GM18499 (cell line): ENCODE measurements at regions not wholly inside any gene's neighbourhood (a gene's known extent, or its start where the extent isn't known, plus 50 kb on each side); places are given as distances from the start of the nearest gene placed in this dataset.
"Not testable (repeated sequence)": the region's sequence is repeated elsewhere in the genome, so short reads cannot be mapped to it uniquely, and the experiment has no call there.

Experiments used
- ATAC-seq: cut with Tn5 transposase; IDR thresholded peaks from one replicate; pipeline ENCODE4 v1.9.1; 2021; ENCODE audit warnings: moderate number of reproducible peaks; ENCODE audit not compliant: insufficient read depth, unreplicated experiment

GRCh38 chr3:137198374-137198773 is 240.6 kb downstream of the IL20RB start:
- not testable (repeated sequence) for ATAC-seq

DNA sequence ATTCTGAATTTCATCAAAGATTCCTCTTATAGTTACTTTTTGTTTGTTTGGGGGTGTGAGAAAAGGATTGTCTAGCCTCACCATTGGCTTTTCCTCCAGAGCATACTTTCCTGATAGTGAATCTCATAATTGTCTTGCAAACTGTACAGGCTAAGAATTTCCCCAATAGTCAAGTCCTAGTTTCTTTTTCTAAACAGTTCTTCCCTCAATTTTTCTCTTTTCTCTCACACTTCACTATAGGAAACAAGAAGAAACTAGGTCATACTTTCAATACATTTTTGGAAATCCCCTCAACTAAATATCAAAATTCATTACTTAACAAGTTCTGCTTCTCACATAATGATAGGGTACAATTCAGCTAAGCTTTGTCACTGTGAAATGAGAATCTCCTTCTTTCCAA is 241.9 kb downstream of the IL20RB start:
- peak; percentile 47 for ATAC-seq

GRCh38 chr3:137201066-137201465 is 243.3 kb downstream of the IL20RB start:
- ATAC-seq, result no peak

DNA sequence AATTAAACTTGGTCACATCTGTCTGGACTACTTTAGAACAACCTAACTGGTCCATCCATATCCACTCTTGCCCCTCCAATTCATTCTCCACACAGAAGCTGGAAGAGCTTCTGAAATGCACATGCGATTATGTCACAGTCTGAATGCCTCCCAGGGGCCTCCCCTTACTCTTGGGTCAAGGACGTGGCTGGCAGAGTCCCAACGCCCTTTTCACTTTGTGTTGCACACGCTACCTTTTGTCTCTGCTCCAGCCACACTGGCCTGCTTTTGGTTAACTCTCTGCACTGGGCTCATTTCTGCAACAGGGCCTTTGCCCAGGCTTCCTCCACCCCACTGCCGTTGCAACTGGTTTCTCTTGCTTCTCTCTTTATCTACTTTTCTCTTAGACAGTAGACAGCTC is 245.2 kb downstream of the IL20RB start:
- ATAC-seq, result no peak

DNA sequence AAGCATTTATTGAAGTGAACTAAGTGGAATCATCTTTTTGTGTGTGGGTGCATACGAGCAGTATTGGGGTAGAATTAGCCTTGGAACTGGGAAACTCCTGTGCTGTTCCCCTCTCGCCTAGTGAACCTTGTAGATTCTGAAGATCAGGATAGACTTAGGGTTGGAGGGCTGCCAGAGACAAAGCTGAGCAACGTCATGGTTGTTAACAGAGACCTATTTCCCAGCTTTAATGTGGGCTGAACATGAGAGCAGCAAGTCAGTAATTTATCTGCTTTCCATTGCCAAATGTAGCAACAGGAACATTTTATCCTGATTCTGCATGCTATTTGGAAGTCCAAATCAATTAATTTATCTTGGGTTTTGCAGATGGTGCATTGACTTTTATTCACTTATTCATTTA is 246.6 kb downstream of the IL20RB start:
- ATAC-seq, result no peak

DNA sequence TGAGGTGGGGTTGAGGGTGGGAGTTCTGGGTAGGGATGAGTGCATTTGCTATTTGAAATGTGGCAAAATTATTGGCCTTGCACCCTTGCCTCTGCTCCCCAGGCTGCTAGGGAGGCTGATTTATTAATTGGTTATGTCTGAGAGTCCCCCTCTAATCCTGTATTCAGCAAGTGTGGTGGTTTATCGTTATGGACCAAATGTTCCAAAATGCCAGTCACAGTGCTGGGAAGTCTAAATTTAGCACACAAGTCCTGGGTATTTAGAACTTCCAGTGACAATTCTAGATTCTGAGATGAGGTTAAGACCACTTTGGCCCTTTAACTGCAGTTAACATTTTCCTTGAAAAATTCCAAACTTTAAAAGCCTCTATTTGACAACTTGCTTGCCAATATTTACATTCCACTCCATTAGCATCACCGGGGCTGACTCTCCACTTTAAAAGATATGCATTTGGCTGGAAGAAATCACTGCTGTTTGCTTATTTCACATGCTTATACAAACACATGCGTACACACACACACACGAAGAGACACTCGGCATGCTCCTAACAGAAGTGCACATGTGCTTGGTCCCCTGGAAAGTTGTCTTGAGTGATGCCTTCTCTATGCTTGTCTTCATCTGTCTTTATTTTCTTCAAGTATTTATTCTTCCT is 247.7 kb downstream of the IL20RB start:
- ATAC-seq, result no peak

DNA sequence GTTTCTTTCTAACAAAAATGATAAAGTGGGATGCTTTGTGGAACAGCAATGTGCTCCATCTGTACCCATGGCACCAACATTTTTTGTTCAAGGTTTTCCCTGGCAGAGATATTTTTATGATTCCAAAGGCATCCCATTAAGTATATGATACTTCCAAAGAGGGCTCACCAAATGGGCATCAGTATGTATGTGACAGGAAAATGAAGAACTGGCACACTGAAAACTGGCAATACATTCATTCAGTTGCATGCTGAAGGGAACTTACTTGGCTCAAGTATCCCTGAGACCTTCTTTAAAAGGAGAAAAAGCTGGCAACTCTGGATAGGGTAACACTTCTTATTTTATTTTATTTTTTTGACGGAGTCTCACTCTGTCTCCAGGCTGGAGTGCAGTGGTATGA is 249.8 kb downstream of the IL20RB start:
- no peak for ATAC-seq

DNA sequence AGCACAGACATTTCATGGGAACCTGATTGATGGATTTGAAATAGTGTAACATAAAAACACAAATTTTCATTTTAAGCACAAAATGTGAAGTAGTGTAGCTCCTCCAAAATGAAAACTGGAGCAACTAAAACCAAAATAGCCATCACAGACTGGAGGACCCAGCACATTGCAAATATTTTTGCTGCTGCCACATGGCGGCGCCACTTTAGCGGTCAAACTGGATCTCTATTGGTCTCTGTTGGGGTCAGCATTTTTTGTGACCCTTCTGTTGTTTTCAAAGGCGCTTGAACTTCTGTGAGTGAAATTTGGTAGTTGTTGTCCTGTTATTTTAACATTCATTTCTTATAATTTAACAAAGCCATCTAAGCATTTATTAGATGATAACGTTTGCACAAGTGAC is 259.9 kb downstream of the IL20RB start:
- ATAC-seq, result no peak

- ATAC-seq, result no peak
These were observed 262.1 kb downstream of the IL20RB start for GRCh38 chr3:137219801-137220445.

DNA sequence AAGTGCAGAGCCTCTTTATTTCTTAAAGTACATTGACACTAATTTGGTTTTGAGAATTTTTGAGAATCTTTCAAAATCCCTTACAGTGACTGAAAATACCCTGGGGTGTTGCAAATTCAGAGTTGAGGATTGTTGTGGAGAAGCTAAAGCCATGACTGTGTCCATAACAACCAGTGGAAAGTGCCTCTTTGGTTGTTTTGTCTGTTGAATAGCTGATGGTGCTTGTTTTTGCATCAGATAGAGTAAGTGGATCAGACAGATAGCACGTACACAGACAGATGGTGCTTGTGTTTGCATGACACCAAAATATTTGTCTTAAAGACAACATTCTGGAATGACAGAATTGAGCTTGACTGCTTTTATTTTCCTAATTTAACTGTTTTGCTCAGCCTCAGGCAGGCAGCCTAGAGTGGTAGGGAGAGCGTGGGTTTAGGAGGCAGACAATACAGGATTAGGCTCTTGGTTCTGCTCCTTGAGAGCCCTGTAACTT is 265.0 kb downstream of the IL20RB start:
- no peak for ATAC-seq

GRCh38 chr3:137224464-137224863 is 266.7 kb downstream of the IL20RB start:
- ATAC-seq, result no peak

DNA sequence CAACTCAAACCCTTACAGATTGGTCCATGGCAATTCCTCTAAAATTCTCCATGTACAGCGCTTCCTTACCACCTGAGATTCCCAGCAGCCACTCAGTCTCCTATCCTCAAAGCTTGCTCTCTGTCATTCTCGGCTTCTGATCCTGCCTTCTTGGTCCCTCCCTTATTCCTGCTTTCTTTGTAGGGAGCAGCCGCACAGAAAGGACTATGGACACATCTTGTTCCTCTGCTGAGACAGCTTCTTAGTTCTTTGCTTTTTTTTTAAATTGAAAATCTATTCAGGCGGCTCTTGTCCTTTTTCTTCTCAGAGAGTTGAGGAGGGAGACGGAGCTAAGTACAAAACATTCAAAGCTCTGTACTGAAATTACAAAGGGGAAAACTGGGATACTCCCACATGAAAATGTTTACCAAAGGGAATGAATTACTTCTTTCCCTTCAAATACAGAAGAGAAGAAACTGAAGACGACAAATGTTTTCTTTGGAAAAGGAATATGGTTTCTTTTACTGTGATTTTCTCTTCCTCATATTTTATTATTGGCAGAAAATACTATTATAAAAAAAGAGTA is 285.1 kb downstream of the IL20RB start:
- no peak for ATAC-seq

DNA sequence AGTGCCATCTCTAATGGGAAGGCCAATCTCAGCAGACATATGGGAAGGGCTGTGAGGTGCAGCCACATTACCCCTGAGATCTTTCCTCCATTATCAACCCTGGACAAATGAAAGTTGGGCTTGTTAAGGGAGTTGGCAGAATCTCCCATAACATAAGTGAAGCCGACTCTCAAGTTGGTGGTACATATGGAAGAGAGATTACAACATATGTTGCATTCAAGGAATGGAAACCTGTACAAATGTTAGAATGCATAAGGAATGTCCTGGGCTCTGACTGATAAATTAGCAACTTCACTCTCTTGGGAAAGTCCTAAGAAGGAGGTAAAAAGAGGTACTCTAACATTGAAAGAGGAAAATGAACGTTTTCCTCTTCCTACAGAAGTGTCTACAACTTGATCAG is 288.7 kb downstream of the IL20RB start:
- ATAC-seq, result no peak

- ATAC-seq, result no peak
These were observed 291.6 kb downstream of the IL20RB start for GRCh38 chr3:137249311-137249940.

DNA sequence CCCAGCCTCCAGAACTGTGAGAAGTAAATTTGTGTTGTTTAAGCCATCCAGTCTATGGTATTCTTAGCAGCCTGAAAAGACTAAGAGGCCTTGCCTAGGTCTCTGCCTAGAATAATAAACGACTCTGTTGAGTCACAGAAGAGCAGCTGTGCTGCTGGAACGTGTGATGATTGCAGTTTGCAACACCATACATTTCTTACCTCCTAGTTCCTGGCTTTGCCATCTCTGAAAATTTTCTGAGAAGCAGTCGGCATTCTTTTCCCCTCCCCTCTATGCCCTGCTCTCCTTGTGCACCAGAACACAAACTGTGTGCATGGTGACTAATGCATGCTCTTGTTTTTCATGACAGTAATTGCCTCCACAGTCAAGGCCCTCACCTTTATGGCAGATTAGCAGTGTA is 301.3 kb downstream of the IL20RB start:
- ATAC-seq, result no peak

DNA sequence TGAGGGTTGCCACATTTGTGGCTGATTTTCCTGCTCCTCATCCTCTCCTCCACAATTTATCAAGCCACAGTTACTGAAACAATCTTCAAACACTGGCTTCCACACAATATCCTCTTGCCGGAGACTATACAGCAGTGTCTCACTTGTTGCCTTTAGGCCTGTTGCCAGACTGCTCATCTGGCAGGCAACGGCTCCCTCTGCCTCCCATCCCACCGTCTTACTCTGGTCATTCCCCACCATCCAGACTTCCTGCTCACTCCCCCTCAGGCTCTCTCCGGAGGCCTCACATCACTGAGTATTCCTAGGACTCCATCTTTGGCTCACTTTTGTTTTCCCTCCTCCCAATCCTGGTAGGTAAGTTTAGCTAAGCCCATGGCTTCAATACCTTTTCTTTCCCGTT is 301.9 kb downstream of the IL20RB start:
- no peak for ATAC-seq

DNA sequence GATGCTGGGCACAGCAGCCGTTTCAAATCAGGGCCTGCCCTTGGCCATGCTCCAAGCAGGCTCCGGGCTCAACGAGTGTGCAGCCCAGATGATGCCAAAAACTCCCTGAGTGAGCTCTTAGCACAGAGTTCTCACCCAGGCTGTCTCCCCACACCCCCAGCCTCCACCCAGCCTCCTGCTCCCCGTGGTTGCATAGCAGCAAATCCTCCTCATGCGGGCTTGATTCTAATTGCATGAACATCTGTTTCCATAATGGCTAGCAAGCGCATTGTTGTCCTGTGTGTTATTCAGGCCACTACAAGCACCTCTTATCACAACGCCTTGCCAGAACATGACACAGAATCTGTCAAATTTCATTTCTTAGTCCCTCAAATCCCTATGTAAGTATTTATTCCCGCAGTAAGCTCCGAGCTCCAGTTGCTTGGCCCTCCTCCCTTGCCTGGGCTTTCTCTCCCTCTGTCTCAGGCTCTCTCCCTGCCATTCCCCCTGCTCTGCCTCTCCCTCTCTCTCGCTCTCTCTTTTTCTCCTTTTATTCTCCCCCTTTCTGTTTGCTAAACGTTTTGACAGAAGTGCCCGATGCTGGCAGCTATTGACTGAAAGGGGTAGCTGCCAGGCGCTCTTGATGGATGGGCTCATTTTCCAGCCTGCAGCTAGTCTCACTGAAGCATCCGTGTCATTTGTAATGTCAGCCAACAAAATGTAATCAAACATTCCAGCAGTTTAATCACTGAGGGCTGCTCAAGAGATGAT is 306.5 kb downstream of the IL20RB start:
- ATAC-seq, result no peak

DNA sequence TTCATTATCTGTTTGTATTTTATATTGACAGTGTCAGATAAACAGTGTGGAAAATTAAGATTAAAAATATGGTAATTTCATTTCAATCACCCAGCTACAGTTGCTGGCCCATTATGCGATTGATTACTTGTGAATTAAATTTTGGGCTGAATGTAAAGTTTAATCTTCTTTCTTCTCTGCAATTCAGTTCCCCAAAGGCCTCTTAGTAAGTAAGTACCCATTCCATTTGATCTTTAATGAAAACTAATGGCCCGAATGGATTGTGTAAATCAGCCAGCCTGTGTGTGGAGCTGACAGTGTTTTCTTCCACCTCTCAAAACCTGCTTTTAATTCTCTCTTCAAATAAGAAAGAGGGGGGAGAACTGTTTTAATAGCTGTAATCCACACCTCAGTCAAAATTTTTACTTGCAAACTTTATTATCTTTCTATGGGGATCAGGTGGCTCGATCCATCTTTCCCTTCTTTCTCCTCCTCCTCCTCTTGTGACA is 307.1 kb downstream of the IL20RB start:
- ATAC-seq, result no peak

- ATAC-seq, result no peak
These were observed 325.1 kb downstream of the IL20RB start for GRCh38 chr3:137282871-137283270.

DNA sequence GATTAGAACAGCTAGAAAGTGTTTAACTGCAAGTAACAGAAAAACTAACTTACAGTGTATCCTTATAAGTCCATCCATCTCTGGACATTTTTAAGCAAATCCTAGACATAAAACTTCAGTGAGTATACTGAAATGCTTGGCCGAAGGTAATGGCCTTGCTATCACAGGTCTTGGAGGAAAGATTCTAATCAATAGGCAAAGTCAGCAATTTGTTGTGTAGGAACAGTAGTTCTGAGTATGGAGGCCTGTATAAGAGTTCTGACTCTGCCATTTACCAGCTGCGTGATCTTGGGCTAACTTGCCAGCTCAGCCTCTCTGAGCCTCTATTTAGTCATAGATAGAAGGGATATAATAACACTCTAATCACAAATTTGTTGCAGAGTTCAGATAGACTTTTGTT is 328.1 kb downstream of the IL20RB start:
- ATAC-seq, result no peak

GRCh38 chr3:137293086-137293485 is 335.3 kb downstream of the IL20RB start:
- ATAC-seq, result no peak
